ENCODE measurements at regions not wholly inside any gene's neighbourhood (a gene's known extent, or its start where the extent isn't known, plus 50 kb on each side); places are given as distances from the start of the nearest gene placed in this dataset.

DNA sequence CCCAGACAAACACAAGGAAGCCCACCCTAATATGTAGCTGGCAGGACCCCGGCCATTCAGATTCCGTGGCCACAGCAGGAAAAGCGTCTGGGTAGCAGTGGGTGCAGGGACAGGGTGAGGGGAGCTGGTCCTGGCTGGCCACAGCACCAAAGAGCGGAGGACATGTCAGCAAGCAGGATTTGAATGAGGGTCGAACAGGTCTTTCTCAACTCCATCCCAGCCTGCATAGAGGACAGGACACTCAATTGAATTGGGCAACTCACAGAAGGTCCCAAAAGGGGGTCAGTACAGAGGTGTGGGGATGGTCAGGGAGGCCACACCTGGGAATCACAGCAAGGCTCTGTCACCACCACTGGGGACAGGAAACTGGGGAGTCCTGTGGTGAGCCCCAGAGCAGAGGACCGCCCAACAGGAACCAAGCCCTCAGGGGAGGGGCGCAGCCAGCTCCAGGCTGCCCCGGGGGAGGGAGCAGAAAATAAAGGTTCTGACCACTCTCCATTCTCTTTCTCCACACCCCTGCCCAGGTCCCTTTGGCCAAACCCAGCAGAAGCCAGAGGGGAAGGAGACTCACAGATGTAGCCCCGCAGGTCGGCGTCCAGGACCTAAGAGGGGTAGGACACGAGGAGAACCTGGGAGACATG is 108.7 kb upstream of the PPP2R2D start:
- no peaks in the 10 kb centered on the region for H3K27me3 ChIP-seq
- no peaks in the 10 kb centered on the region for H3K4me1 ChIP-seq
- no peak for DNase-seq (ENCODE audit: low spot score in 2 of 2)
- H3K27ac ChIP-seq = no peak overlapping the region
- WGBS, 2 donors = 79 to 85% methylated on average over 12 of the region's 12 CpGs
- H3K9me3 ChIP-seq = peaks cover 0 to 9% (median 0%) of the 10 kb centered on the region in 4 donors
- no peak overlapping the region for H3K4me3 ChIP-seq
- no peaks in the 10 kb centered on the region for H3K36me3 ChIP-seq
- no peak for TF ChIP-seq CTCF (IDR thresholded peaks at IDR 0.05)

GRCh38 chr10:131792809-131793208 is 108.0 kb upstream of the PPP2R2D start:
- no peak for DNase-seq (ENCODE audit: low spot score in 2 of 2)
- Histone ChIP-seq H3K36me3 (no peaks in the 10 kb centered on the region), H3K27me3 (no peaks in the 10 kb centered on the region), H3K4me3 (no peak overlapping the region), H3K4me1 (no peaks in the 10 kb centered on the region), H3K9me3 (peaks cover 0 to 15% (median 0%) of the 10 kb centered on the region in 4 donors), H3K27ac (no peak overlapping the region)
- 87 to 91% methylated on average over 7 of the region's 7 CpGs for WGBS, 2 donors
- TF ChIP-seq EP300 (IDR thresholded peaks at IDR 0.05) = no peak
- no peak for TF ChIP-seq POLR2A (IDR thresholded peaks at IDR 0.05)
- TF ChIP-seq CTCF (IDR thresholded peaks at IDR 0.05) = no peak

GRCh38 chr10:131795761-131796160 is 105.0 kb upstream of the PPP2R2D start:
- TF ChIP-seq POLR2A (IDR thresholded peaks at IDR 0.05) (no peak), CTCF (IDR thresholded peaks at IDR 0.05) (no peak), EP300 (IDR thresholded peaks at IDR 0.05) (no peak)
- no peak overlapping the region for H3K4me3 ChIP-seq
- DNase-seq (ENCODE audit: low spot score in 2 of 2) = no peak
- H3K9me3 ChIP-seq = peaks cover 0 to 33% (median 0%) of the 10 kb centered on the region in 4 donors
- no peaks in the 10 kb centered on the region for H3K36me3 ChIP-seq
- H3K27me3 ChIP-seq = no peaks in the 10 kb centered on the region
- H3K27ac ChIP-seq = no peak overlapping the region
- no peaks in the 10 kb centered on the region for H3K4me1 ChIP-seq
- 87 to 93% methylated on average over 2 of the region's 2 CpGs for WGBS, 2 donors

GRCh38 chr10:131797626-131798025 is 103.2 kb upstream of the PPP2R2D start:
- no peak for DNase-seq (ENCODE audit: low spot score in 2 of 2)
- Histone ChIP-seq H3K36me3 (no peaks in the 10 kb centered on the region), H3K27ac (no peak overlapping the region), H3K4me1 (no peaks in the 10 kb centered on the region), H3K4me3 (no peak overlapping the region), H3K9me3 (peaks cover 0 to 33% (median 0%) of the 10 kb centered on the region in 4 donors), H3K27me3 (no peaks in the 10 kb centered on the region)
- no peak for TF ChIP-seq POLR2A (IDR thresholded peaks at IDR 0.05)
- TF ChIP-seq EP300 (IDR thresholded peaks at IDR 0.05) = no peak
- TF ChIP-seq CTCF (IDR thresholded peaks at IDR 0.05) = no peak

GRCh38 chr10:131799429-131799828 is 101.4 kb upstream of the PPP2R2D start:
- no peaks in the 10 kb centered on the region for H3K4me1 ChIP-seq
- 62 to 63% methylated on average over 1 of the region's 1 CpG for WGBS, 2 donors
- no peak overlapping the region for H3K27ac ChIP-seq
- no peak for DNase-seq (ENCODE audit: low spot score in 2 of 2)
- H3K36me3 ChIP-seq = no peaks in the 10 kb centered on the region
- peaks cover 0 to 33% (median 0%) of the 10 kb centered on the region in 4 donors for H3K9me3 ChIP-seq
- no peak overlapping the region for H3K4me3 ChIP-seq
- no peaks in the 10 kb centered on the region for H3K27me3 ChIP-seq
- no peak for TF ChIP-seq EP300 (IDR thresholded peaks at IDR 0.05)
- TF ChIP-seq POLR2A (IDR thresholded peaks at IDR 0.05) = no peak
- no peak for TF ChIP-seq CTCF (IDR thresholded peaks at IDR 0.05)
